GDM1 (cell line): ENCODE measurements at regions not wholly inside any gene's neighbourhood (a gene's known extent, or its start where the extent isn't known, plus 50 kb on each side); places are given as distances from the start of the nearest gene placed in this dataset.

Experiments
- DNase-seq: peaks from one replicate; lab custom pipeline; 2025; lab: John Stamatoyannopoulos, UW

DNA sequence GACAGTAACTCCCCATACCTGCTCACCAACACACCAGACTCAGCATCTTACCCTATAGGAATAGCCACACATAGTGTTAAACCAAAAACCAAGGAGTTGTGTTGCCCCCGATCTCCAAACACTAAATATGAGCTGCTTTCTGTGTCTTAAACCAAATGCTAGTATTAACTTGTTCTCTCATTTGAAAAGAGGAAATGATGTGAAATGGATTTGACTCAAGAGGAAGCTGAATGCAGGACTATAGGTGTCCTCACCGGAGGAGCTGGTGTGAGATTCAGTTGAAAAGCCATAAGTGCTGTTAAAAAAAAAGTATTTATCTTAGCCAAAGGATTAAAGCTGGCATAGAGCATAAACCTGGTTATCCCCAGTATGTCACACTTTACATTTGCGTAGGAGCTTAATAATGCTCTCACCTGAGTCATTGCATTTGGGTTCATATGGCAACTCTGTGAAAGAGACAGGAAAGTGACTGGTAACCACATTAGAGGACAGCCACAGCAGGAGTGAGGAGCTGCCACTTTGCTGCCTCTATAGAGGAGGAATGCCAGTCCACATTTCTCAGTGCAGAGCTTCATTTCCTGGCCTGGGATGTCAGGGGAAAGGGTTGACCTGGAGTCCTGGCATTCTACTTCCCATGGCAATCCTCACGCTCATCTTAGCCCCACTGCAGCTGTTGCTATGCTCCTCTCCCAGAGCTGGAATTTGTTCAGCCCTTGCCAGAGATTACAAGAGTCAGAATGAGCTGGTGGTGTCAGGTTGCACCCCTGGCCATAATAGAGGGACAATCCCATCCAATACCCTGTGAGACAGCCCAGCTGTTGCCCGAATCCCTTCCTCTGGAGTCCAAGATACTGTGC, 143.3 kb upstream of the ANKFN1 start:
- DNase-seq: no peak

- DNase-seq: no peak
Observed at GRCh38 chr17:56011406-56012131, 141.7 kb upstream of the ANKFN1 start.

DNA sequence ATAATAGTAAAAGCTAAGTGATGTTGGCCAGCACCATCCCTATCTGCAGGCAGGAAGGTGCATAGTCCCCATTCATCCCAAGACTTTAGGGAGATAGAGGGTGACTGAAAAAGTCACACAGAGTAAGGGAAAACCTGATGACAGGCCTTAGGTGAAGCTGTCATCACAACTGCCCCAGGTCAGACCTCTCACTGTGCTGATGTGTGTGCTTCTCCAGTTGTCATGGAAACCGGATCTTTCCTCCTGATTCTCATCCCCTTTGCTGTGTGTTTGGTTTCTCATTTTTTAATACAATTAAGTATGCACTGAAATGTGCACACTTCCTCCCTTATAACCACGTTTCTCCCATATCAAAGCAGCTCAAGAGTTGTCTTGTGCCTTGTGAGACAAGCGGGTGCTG, 135.1 kb upstream of the ANKFN1 start:
- no peak for DNase-seq

DNA sequence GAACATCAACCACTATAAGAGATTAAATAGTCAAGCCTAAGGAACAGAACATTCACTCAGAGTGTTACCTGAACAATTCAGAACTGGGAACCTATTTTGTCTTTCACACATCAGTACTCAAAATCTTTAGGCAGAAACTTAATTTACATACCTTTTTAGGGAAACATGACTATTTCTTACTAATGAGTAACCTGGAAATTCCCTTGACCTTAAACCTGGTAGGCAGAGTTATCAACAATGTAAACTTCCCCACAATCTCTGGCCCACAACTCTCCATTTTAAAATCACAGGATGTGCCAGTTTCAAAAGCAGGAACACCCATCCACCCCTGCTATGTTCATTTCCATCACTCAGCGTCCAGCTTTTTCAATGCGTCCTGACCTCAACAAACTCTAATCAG, 132.9 kb upstream of the ANKFN1 start:
- no peak for DNase-seq

GRCh38 chr17:56021681-56022190, 131.5 kb upstream of the ANKFN1 start:
- no peak for DNase-seq

DNA sequence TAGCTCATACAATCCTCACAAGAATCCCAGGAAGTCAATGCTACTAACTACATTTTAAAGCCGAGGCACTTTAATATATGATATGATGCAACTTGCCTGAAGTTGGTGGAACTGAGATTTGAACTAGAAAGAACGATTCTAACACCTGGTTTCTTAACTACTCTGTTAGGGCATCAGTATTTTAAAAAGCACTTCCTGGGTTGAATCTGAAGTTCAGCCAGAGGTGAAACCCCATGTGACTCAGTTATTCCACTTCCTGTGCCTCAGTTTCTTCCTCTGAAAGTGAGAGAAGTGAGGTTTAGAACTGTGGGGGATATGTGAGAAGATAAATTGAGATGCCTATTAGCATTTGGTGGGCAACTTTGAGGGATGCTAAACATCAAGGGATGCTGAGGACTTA, 129.4 kb upstream of the ANKFN1 start:
- no peak for DNase-seq

DNA sequence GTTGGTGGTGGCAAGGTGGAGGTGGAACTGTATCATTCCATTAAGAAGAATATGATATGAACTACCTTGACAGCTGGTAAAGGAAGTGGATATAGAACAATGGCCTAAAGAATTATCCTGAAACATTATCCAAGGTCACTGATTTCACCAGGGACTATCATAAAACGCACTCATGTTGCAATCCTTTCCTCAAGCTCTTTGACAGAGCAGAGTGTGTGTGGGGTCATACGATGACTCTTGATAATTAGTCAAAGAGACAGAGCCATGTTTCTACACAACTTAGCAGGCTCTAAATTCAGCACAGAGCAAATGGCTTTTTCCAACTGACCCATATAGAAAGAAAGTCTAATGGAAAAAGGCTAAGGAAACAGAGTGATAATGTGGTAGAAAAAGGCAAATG, 126.4 kb upstream of the ANKFN1 start:
- DNase-seq: no peak

DNA sequence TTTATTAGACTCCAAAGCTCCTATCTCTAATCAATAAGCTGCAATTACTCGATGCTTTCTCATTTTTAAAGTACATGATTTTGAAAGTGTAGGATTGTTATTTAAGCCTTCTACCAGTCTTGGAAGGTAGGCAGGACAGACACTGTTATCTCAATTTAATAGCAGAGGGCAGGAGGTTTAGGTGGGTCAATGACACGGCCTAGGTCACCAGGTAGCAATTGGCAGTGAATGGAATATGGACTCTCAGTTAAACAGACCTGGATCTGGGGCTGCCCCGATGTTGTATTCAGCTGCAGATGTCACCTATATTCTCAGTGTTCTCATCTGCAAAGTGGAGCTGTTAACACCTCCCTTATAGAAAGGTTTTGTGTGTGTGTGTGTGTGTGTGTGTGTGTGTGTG, 124.4 kb upstream of the ANKFN1 start:
- no peak for DNase-seq

DNA sequence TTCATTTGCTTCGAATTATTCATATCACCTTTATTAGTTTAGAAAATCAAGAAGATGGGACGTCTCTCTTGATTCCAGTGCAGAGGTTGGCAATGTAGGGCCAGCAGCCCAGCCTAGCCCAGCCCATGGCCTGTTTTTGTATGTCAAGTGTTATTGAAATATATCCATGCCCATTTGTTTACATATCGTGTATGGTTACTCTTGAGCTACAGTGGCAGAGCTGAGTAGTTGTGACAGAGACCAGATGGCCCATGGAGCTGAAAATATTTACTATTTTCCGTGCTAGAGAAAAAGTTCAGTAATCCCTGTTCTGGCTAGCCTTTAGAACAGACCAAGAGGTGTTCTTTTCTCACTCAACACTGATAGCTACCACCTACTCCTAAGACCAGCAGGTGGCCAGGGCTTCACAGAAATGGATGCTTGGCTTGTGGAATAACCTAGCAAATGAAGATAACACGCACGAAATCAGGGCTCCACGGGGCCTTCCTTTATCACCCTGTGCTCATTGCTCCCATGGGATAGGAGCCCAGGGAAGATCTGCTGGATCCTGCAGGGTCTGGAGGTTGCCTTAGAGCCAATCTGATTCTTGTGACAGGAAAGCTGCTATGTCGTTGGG, 123.2 kb upstream of the ANKFN1 start:
- no peak for DNase-seq

GRCh38 chr17:56031636-56032035, 121.6 kb upstream of the ANKFN1 start:
- DNase-seq: no peak

DNA sequence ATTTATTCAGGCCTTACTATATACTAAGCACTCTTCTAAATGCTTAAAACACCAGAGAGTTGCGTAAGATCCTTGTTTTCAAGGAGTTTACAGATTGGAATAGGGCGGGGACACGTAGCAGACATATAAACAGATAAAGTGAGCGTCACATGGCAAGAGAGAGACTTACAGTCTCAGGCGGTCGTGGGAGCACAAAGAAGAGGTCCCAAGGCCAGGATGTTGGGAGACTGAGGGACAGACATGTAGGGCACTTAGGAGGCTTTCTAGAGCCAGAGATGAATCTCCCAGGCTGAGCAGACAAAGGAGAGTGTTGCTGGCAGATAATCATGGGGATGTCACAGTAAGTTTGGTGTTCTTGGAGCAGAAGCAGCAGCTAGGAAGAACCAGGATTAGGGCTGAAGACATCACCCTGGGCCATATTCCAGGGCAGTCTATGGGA, 119.1 kb upstream of the ANKFN1 start:
- DNase-seq: no peak

- DNase-seq: no peak
Observed at GRCh38 chr17:56038131-56038530, 115.1 kb upstream of the ANKFN1 start.

GRCh38 chr17:56045872-56046271, 107.4 kb upstream of the ANKFN1 start:
- no peak for DNase-seq

- DNase-seq: no peak
Observed at GRCh38 chr17:56047331-56047730, 105.9 kb upstream of the ANKFN1 start.

DNA sequence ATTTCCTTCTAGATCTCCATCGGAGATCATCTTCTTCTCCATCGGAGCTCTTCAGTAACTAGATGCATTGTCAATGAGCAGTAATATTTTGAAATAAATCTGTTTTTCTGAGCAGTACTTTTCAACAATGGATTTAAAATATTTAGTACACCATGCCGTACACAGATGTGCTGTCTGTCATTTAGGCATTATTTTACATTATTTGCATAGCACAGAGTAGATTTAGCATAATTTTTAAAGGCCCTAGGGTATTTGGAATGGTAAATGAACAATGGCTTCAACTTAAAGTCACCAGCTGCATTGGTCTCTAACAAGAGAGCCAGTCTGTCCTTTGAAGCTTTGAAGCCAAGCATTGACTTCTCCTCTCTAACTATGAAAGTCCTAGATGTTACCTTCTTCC, 95.4 kb upstream of the ANKFN1 start:
- no peak for DNase-seq

DNA sequence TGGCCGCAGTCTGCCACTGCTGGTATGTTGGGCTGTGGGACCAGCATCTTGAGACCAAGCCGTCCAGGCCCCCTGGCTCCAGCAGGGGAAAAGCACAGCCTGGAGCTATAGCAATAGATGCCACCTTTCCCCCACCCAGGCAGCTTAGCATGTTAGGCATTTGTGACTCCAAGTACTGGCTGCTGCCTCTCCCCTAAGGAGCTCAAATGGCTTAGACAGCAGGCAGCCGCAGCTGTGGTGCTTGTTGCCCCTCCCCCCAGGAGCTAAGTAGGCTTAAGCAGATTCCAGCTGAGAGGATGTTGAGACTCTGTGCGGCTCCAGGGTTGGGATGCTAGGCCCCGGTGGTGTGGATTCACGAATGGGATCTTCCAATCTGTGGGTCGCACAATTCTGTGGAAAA, 88.8 kb upstream of the ANKFN1 start:
- no peak for DNase-seq

DNA sequence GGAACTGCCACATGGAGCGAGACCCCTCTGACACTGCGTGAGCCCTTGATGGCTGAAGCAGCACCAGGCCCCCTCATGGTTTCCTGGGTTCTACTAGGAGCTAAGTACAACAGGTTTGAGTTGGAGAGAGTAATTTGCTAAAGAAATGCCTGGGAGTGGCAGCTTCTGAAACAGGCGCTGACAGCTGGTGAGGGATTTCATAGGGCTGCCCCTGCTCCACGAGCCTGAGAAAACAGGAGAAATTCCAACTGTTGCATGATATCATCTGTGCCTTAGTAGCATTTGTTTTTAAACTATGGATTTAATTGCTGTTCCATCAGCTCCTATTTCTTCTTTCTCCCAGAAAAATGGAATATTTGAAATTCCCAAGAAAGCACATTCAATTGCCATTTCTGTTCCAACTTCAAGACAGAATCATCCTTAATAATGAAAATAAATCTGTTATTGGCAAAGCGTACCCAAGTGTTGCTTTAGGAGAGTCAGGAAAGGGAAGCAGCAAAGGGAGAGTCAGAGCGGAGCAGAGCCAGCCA, 78.8 kb upstream of the ANKFN1 start:
- no peak for DNase-seq

GRCh38 chr17:56076980-56077379, 76.3 kb upstream of the ANKFN1 start:
- DNase-seq: no peak

- no peak for DNase-seq
Observed at GRCh38 chr17:56083475-56083874, 69.8 kb upstream of the ANKFN1 start.

DNA sequence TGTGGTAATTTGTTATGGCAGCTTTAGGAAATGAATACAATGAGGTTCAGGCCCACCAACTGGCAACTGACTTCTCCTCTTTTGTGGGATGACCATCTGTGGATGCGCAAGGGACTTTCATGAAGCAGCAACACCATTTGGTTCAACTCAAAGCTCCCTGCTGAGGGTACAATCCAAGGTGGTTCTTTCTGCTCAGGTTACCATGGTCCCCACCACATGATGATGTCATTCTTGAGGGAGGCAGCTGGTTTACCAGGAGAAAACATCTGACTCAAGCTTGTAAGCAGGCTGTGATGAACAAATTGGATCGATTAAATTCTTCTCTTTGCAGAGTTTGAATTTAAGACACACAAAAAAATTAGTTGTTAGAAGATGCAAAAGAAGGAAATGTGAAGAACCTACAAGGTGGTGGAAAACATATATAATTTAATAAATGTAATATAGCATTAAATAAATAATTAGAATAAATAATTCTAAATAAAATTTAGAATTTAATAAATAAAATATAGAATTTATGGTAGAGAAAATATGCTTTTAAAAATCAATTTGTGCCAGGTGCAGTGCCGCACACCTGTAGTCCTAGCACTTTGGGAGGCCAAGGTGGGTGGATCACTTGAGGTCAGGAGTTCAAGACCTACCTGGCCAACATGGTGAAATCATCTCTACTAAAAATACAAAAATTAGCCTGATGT, 67.6 kb upstream of the ANKFN1 start:
- DNase-seq: no peak

DNA sequence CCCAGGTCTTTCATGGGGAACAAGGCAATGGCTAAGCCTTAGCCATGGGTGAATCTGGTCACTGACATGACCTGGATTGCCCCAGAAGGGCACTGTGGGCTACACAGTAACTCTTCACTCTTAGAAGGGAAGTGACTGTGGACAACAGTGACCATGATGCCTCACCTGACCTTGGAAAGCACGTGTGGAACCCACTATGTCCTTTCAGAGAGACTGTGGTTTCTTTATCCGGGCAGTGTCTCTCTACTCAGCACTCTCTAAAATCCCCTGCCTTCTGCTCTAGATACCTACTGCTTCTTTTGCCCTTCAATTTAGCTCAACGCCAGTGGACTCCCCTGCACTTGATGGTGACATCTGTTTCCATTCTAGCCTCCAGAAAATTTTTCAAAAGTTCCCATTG, 66.1 kb upstream of the ANKFN1 start:
- no peak for DNase-seq
